Suprapubic skin (tissue), 4 donors: ENCODE measurements at regions not wholly inside any gene's neighbourhood (a gene's known extent, or its start where the extent isn't known, plus 50 kb on each side); places are given as distances from the start of the nearest gene placed in this dataset.

Experiments
- DNase-seq, 2 donors: peaks; one replicate each; pipeline ENCODE4 v3.0.0-alpha.2; 2019; ENCODE audit warnings: low spot score in 2 of 2
- H3K27ac ChIP-seq: fragments of 200-600 bp; sonication (generic); one replicate; pipeline ENCODE4 v1.5.1; 2019
- H3K27me3 ChIP-seq: fragments of 200-600 bp; sonication (generic); one replicate; pipeline ENCODE4 v1.5.1; 2019
- H3K36me3 ChIP-seq: fragments of 200-600 bp; sonication (generic); one replicate; pipeline ENCODE4 v1.5.1; 2019
- H3K4me1 ChIP-seq: fragments of 200-600 bp; sonication (generic); one replicate; pipeline ENCODE4 v1.5.1; 2019
- H3K4me3 ChIP-seq: fragments of 200-600 bp; sonication (generic); one replicate; pipeline ENCODE4 v1.5.1; 2019; ENCODE audit warnings: mild to moderate bottlenecking
- H3K9me3 ChIP-seq: fragments of 200-600 bp; sonication (generic); one replicate; pipeline ENCODE4 v1.5.1; 2019
- CTCF ChIP-seq, 2 donors: fragments of 200-600 bp in 1 of 2; fragments of 450-650 bp in 1 of 2; sonication (generic) in 1 of 2; IDR thresholded peaks; one replicate each; pipeline ENCODE4 v1.5.1; 2016 to 2019; ENCODE audit warnings: antibody characterized with exemption in 2 of 2, mild to moderate bottlenecking in 1 of 2, moderate library complexity in 1 of 2
- EP300 ChIP-seq: sonication (generic); formaldehyde crosslinking; IDR thresholded peaks from one replicate; pipeline ENCODE4 v1.6.1; 2017; ENCODE audit warnings: antibody characterized with exemption
- POLR2A ChIP-seq, 2 donors: fragments of 450-650 bp; IDR thresholded peaks; one replicate each; pipeline ENCODE4 v1.6.1; 2017; ENCODE audit warnings: antibody characterized with exemption in 2 of 2, mild to moderate bottlenecking in 2 of 2, moderate library complexity in 2 of 2
- POLR2AphosphoS5 ChIP-seq, 3 donors: sonication (generic); formaldehyde crosslinking; IDR thresholded peaks; one replicate each; pipeline ENCODE4 v1.6.1; 2017; ENCODE audit warnings: antibody characterized with exemption in 3 of 3
- WGBS: methylation state at CpG from one replicate; pipeline ENCODE4 v1.1.5; 2018; 5-methylcytosine and 5-hydroxymethylcytosine counted together

GRCh38 chr12:127515941-127516340 lies 751.0 kb upstream of the TMEM132C start:
- Histone ChIP-seq H3K27me3 (no peaks in the 10 kb centered on the region), H3K4me3 (no peak overlapping the region), H3K9me3 (no peaks in the 10 kb centered on the region), H3K36me3 (no peaks in the 10 kb centered on the region), H3K27ac (no peak overlapping the region), H3K4me1 (no peaks in the 10 kb centered on the region)
- WGBS, result 51% methylated on average over 2 of the region's 2 CpGs
- no peak for DNase-seq
- TF ChIP-seq EP300 (no peak), POLR2A (IDR thresholded peaks at IDR 0.05) (no peak), CTCF (IDR thresholded peaks at IDR 0.05) (no peak), POLR2AphosphoS5 (IDR thresholded peaks at IDR 0.05) (no peak)

- WGBS, result 73% methylated on average over 1 of the region's 1 CpG
- no peak for DNase-seq
- H3K4me3 ChIP-seq, result no peak overlapping the region
- no peaks in the 10 kb centered on the region for H3K4me1 ChIP-seq
- no peak overlapping the region for H3K27ac ChIP-seq
- H3K9me3 ChIP-seq, result no peaks in the 10 kb centered on the region
- no peaks in the 10 kb centered on the region for H3K36me3 ChIP-seq
- no peaks in the 10 kb centered on the region for H3K27me3 ChIP-seq
- TF ChIP-seq CTCF (IDR thresholded peaks at IDR 0.05), result no peak
- no peak for TF ChIP-seq POLR2A (IDR thresholded peaks at IDR 0.05)
- TF ChIP-seq POLR2AphosphoS5 (IDR thresholded peaks at IDR 0.05), result no peak
- no peak for TF ChIP-seq EP300
Measured at GRCh38 chr12:127516467-127516866, 750.5 kb upstream of the TMEM132C start.

- H3K9me3 ChIP-seq, result no peaks in the 10 kb centered on the region
- no peak for DNase-seq
- WGBS, result 34% methylated on average over 2 of the region's 2 CpGs
- H3K27ac ChIP-seq, result no peak overlapping the region
- TF ChIP-seq EP300 (no peak), CTCF (IDR thresholded peaks at IDR 0.05) (no peak), POLR2A (IDR thresholded peaks at IDR 0.05) (no peak), POLR2AphosphoS5 (IDR thresholded peaks at IDR 0.05) (no peak)
- no peaks in the 10 kb centered on the region for H3K36me3 ChIP-seq
- no peaks in the 10 kb centered on the region for H3K4me1 ChIP-seq
- no peak overlapping the region for H3K4me3 ChIP-seq
- H3K27me3 ChIP-seq, result no peaks in the 10 kb centered on the region
Measured at GRCh38 chr12:127519779-127520178, 747.2 kb upstream of the TMEM132C start.

- Histone ChIP-seq H3K27me3 (no peaks in the 10 kb centered on the region), H3K36me3 (no peaks in the 10 kb centered on the region), H3K9me3 (no peaks in the 10 kb centered on the region), H3K4me3 (no peak overlapping the region), H3K27ac (no peak overlapping the region), H3K4me1 (no peaks in the 10 kb centered on the region)
- DNase-seq, result no peak
- no peak for TF ChIP-seq POLR2A (IDR thresholded peaks at IDR 0.05)
- TF ChIP-seq EP300, result no peak
- TF ChIP-seq POLR2AphosphoS5 (IDR thresholded peaks at IDR 0.05), result no peak
- TF ChIP-seq CTCF (IDR thresholded peaks at IDR 0.05), result no peak
- 67% methylated on average over 3 of the region's 3 CpGs for WGBS
Measured at GRCh38 chr12:127526925-127527324, 740.0 kb upstream of the TMEM132C start.

GRCh38 chr12:127528551-127528950 lies 738.4 kb upstream of the TMEM132C start:
- Histone ChIP-seq H3K4me1 (no peaks in the 10 kb centered on the region), H3K9me3 (no peaks in the 10 kb centered on the region), H3K36me3 (no peaks in the 10 kb centered on the region), H3K4me3 (no peak overlapping the region), H3K27ac (no peak overlapping the region), H3K27me3 (no peaks in the 10 kb centered on the region)
- DNase-seq, result no peak
- 74% methylated on average over 8 of the region's 8 CpGs for WGBS
- TF ChIP-seq EP300 (no peak), POLR2AphosphoS5 (IDR thresholded peaks at IDR 0.05) (no peak), CTCF (IDR thresholded peaks at IDR 0.05) (no peak), POLR2A (IDR thresholded peaks at IDR 0.05) (no peak)
